GM06990 (cell line): ENCODE measurements at regions not wholly inside any gene's neighbourhood (a gene's known extent, or its start where the extent isn't known, plus 50 kb on each side); places are given as distances from the start of the nearest gene placed in this dataset.
A peak's percentile ranks its signal among the peaks of the same experiment; 100 is the strongest.

Source experiments
- DNase-seq: peaks from one replicate; pipeline ENCODE4 v3.0.0-alpha.2; 2011; ENCODE audit not compliant: insufficient read length; ENCODE audit errors: extremely low read depth
- H3K27me3 ChIP-seq: replicated peaks from 2 replicates; pipeline ENCODE4 v1.6.0; 2011; ENCODE audit warnings: low read length; ENCODE audit not compliant: control insufficient read depth, insufficient read depth
- H3K36me3 ChIP-seq: 2 replicates; pipeline ENCODE4 v1.5.1; 2011; ENCODE audit warnings: low read length; ENCODE audit not compliant: control insufficient read depth, insufficient read depth
- H3K4me3 ChIP-seq: replicated peaks from 2 replicates; pipeline ENCODE4 v1.5.1; 2011; ENCODE audit warnings: low read depth, mild to moderate bottlenecking, control low read depth, low read length
- TF ChIP-seq, protein P1 (sequence below): IDR thresholded peaks from 2 replicates; pipeline ENCODE4 v1.5.1; 2011; ENCODE audit warnings: low read length, control low read depth, mild to moderate bottlenecking, inconsistent platforms; ENCODE audit not compliant: insufficient read depth, poor library complexity, severe bottlenecking

GRCh38 chr1:217230412-217230811, 400.5 kb downstream of the GPATCH2 start:
- DNase-seq, result no peak
- H3K4me3 ChIP-seq, result no peak overlapping the region
- TF ChIP-seq, protein P1, sequence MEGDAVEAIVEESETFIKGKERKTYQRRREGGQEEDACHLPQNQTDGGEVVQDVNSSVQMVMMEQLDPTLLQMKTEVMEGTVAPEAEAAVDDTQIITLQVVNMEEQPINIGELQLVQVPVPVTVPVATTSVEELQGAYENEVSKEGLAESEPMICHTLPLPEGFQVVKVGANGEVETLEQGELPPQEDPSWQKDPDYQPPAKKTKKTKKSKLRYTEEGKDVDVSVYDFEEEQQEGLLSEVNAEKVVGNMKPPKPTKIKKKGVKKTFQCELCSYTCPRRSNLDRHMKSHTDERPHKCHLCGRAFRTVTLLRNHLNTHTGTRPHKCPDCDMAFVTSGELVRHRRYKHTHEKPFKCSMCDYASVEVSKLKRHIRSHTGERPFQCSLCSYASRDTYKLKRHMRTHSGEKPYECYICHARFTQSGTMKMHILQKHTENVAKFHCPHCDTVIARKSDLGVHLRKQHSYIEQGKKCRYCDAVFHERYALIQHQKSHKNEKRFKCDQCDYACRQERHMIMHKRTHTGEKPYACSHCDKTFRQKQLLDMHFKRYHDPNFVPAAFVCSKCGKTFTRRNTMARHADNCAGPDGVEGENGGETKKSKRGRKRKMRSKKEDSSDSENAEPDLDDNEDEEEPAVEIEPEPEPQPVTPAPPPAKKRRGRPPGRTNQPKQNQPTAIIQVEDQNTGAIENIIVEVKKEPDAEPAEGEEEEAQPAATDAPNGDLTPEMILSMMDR, result no peak
- H3K27me3 ChIP-seq, result no peaks in the 10 kb centered on the region
- no peaks in the 10 kb centered on the region for H3K36me3 ChIP-seq

DNA sequence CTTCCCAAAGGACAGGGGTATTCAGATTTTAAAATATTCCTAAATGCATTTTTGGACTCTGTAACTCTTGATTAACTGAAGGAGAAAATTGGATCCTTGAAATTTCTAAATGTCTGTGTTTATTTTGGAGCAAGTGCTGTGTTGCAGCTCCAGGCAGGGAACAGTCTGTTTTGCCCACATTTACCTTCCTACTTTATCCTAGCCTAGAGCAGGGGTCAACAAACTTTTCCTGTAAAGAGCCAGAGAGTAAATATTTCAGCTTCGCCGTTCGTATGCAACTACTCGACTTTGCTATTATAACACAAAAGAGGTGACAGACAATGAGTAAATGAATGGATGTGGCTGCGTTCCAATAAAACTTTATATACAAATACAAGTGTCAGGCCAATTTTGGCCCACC, 402.2 kb downstream of the GPATCH2 start:
- no peaks in the 10 kb centered on the region for H3K27me3 ChIP-seq
- H3K4me3 ChIP-seq, result no peak overlapping the region
- DNase-seq, result no peak
- TF ChIP-seq, protein P1, result no peak
- no peaks in the 10 kb centered on the region for H3K36me3 ChIP-seq

- Histone ChIP-seq H3K4me3 (no peak overlapping the region), H3K27me3 (no peaks in the 10 kb centered on the region), H3K36me3 (no peaks in the 10 kb centered on the region)
- no peak for DNase-seq
- TF ChIP-seq, protein P1, result no peak
Observed at GRCh38 chr1:217224201-217224600, 406.7 kb downstream of the GPATCH2 start.

GRCh38 chr1:217214551-217214950, 416.3 kb downstream of the GPATCH2 start:
- H3K4me3 ChIP-seq, result no peak overlapping the region
- DNase-seq, result no peak
- TF ChIP-seq, protein P1, result no peak
- no peaks in the 10 kb centered on the region for H3K36me3 ChIP-seq
- no peaks in the 10 kb centered on the region for H3K27me3 ChIP-seq

DNA sequence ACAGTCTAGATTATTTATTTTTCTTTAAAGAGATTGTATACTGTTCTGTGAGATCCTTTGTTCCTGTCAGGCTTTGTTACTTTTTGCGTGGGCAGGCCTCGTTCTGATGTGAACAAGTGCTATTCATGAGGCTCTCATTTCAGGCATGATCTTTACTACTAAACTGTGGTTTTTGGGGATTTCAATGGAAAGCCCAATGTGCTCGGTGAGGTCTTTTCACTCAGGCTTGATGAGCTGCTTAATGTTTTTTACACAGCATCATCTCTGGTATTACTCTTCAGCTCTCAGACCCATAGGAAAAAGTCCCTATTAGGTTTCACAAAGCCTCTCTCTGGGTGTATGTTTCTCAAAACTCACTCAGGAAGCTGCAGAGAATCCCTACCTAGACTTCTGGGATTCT, 419.4 kb downstream of the GPATCH2 start:
- no peaks in the 10 kb centered on the region for H3K27me3 ChIP-seq
- no peaks in the 10 kb centered on the region for H3K36me3 ChIP-seq
- no peak overlapping the region for H3K4me3 ChIP-seq
- peak; percentile 27 for DNase-seq
- TF ChIP-seq, protein P1, result no peak

DNA sequence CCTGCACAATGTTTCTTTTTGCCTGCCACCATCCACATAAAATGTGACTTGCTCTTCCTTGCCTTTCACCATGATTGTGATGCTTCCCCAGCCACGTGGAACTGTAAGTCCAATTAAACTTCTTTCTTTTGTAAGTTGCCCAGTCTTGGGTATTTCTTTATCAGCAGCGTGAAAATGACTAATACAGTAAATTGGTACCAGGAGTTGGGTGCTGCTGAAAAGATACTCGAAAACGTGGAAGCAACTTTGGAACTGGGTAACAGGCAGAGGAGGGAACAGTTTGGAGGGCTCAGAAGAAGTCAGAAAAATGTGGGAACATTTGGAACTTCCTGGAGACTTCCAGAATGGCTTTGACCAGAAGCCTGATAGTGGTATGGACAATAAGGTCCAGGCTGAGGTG, 425.3 kb downstream of the GPATCH2 start:
- no peak for DNase-seq
- Histone ChIP-seq H3K27me3 (no peaks in the 10 kb centered on the region), H3K4me3 (no peak overlapping the region), H3K36me3 (no peaks in the 10 kb centered on the region)
- TF ChIP-seq, protein P1, result no peak
